SK-N-SH treated with all-trans-retinoic acid at 6 μM for 48 hours (cell line): ENCODE measurements at regions not wholly inside any gene's neighbourhood (a gene's known extent, or its start where the extent isn't known, plus 50 kb on each side); places are given as distances from the start of the nearest gene placed in this dataset.

Source experiments
- ATAC-seq: fragments of 200-7000 bp; cut with Tn5 transposase; 3 replicates; pipeline ENCODE4 v1.9.1; 2020; ENCODE audit warnings: mild to moderate bottlenecking, moderate library complexity
- ARNTL ChIP-seq: fragments of 450-650 bp; formaldehyde crosslinking; IDR thresholded peaks from 2 replicates; pipeline ENCODE4 v1.5.0; 2020; ENCODE audit warnings: low read depth, mild to moderate bottlenecking, moderate library complexity, borderline replicate concordance
- BACH2 ChIP-seq: fragments of 250-450 bp; sonication (Bioruptor Pico); IDR thresholded peaks from 2 replicates; pipeline ENCODE4 v1.9.0; 2021; ENCODE audit warnings: mild to moderate bottlenecking, borderline replicate concordance
- CSDC2 ChIP-seq: fragments of 250-450 bp; sonication (Bioruptor Pico); IDR thresholded peaks from 2 replicates; pipeline ENCODE4 v1.5.0; 2020; ENCODE audit warnings: mild to moderate bottlenecking, moderate library complexity
- ISL1 ChIP-seq: fragments of 250-450 bp; sonication (Bioruptor Pico); IDR thresholded peaks from 2 replicates; pipeline ENCODE4 v2.1.2; 2022; ENCODE audit warnings: mild to moderate bottlenecking, moderate library complexity
- OSR1 ChIP-seq: fragments of 250-450 bp; sonication (Bioruptor Pico); IDR thresholded peaks from 2 replicates; pipeline ENCODE4 v1.8.0; 2022; ENCODE audit warnings: moderate library complexity, mild to moderate bottlenecking, inconsistent platforms
- RARB ChIP-seq: fragments of 250-450 bp; sonication (Bioruptor Pico); IDR thresholded peaks from 2 replicates; pipeline ENCODE4 v1.8.0; 2021; ENCODE audit warnings: mild to moderate bottlenecking, moderate library complexity
- SNAI2 ChIP-seq: fragments of 250-450 bp; sonication (Bioruptor Pico); IDR thresholded peaks from 2 replicates; pipeline ENCODE4 v1.5.0; 2020; ENCODE audit warnings: mild to moderate bottlenecking, moderate library complexity
- TOX ChIP-seq: fragments of 250-450 bp; sonication (Bioruptor Pico); IDR thresholded peaks from 2 replicates; pipeline ENCODE4 v1.8.0; 2021; ENCODE audit warnings: mild to moderate bottlenecking, moderate library complexity, borderline replicate concordance
- ZC3H10 ChIP-seq: fragments of 250-450 bp; sonication (Bioruptor Pico); IDR thresholded peaks from 2 replicates; pipeline ENCODE4 v1.5.1; 2021; ENCODE audit warnings: mild to moderate bottlenecking, moderate library complexity
- ZFP3 ChIP-seq: fragments of 250-450 bp; sonication (Bioruptor Pico); IDR thresholded peaks from 2 replicates; pipeline ENCODE4 v1.5.0; 2020; ENCODE audit warnings: mild to moderate bottlenecking, moderate library complexity
- ZNF565 ChIP-seq: fragments of 450-650 bp; formaldehyde crosslinking; conservative IDR thresholded peaks from 2 replicates; pipeline ENCODE4 v1.5.0; 2020; ENCODE audit warnings: low read depth, mild to moderate bottlenecking, moderate library complexity
- ZNF70 ChIP-seq: fragments of 450-650 bp; formaldehyde crosslinking; IDR thresholded peaks from 2 replicates; pipeline ENCODE4 v1.5.0; 2020; ENCODE audit warnings: mild to moderate bottlenecking, moderate library complexity
- ZNF8 ChIP-seq: fragments of 450-650 bp; formaldehyde crosslinking; IDR thresholded peaks from 2 replicates; pipeline ENCODE4 v1.5.0; 2020; ENCODE audit warnings: mild to moderate bottlenecking, moderate library complexity
- TF ChIP-seq, protein P1 (sequence below): fragments of 250-450 bp; sonication (Bioruptor Pico); IDR thresholded peaks from 2 replicates; pipeline ENCODE4 v1.8.0; 2020; ENCODE audit warnings: mild to moderate bottlenecking, moderate library complexity, borderline replicate concordance
- TF ChIP-seq, protein P2 (sequence below): fragments of 250-450 bp; sonication (Bioruptor Pico); IDR thresholded peaks from 2 replicates; pipeline ENCODE4 v1.5.1; 2020; ENCODE audit warnings: low read depth, mild to moderate bottlenecking, moderate library complexity
- TF ChIP-seq, protein P3 (sequence below): fragments of 250-450 bp; sonication (Bioruptor Pico); IDR thresholded peaks from 2 replicates; pipeline ENCODE4 v1.5.0; 2020; ENCODE audit warnings: mild to moderate bottlenecking, moderate library complexity
- TF ChIP-seq, protein P4 (sequence below): fragments of 250-450 bp; sonication (Bioruptor Pico); IDR thresholded peaks from 2 replicates; pipeline ENCODE4 v1.8.0; 2021; ENCODE audit warnings: low read depth, mild to moderate bottlenecking, moderate library complexity, borderline replicate concordance

DNA sequence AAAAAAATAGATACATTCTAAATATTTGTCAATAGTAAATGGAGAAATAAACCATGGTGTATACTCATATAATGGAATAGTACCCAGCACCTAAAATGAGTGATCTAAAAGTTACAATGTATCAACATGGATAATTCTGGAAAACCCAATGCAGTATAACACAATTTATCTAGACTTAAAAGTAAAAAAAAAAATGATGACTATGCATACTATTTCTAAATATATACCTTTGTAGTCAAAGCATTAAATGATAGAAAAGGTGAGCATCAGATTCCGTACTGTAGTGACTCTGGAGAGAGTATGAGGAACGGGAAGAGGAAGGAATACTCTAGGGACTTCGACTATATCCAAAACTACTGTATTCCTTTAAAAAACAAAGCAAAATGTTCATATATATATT is 115.2 kb upstream of the CDCA7L start:
- TF ChIP-seq RARB (CRISPR knock-in tag) (no peak), ZNF565 (CRISPR knock-in tag) (no peak), ZC3H10 (no peak), SNAI2 (no peak)
- TF ChIP-seq, protein P1, sequence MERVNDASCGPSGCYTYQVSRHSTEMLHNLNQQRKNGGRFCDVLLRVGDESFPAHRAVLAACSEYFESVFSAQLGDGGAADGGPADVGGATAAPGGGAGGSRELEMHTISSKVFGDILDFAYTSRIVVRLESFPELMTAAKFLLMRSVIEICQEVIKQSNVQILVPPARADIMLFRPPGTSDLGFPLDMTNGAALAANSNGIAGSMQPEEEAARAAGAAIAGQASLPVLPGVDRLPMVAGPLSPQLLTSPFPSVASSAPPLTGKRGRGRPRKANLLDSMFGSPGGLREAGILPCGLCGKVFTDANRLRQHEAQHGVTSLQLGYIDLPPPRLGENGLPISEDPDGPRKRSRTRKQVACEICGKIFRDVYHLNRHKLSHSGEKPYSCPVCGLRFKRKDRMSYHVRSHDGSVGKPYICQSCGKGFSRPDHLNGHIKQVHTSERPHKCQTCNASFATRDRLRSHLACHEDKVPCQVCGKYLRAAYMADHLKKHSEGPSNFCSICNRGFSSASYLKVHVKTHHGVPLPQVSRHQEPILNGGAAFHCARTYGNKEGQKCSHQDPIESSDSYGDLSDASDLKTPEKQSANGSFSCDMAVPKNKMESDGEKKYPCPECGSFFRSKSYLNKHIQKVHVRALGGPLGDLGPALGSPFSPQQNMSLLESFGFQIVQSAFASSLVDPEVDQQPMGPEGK (CRISPR knock-in tag) = no peak
- TF ChIP-seq, protein P2, sequence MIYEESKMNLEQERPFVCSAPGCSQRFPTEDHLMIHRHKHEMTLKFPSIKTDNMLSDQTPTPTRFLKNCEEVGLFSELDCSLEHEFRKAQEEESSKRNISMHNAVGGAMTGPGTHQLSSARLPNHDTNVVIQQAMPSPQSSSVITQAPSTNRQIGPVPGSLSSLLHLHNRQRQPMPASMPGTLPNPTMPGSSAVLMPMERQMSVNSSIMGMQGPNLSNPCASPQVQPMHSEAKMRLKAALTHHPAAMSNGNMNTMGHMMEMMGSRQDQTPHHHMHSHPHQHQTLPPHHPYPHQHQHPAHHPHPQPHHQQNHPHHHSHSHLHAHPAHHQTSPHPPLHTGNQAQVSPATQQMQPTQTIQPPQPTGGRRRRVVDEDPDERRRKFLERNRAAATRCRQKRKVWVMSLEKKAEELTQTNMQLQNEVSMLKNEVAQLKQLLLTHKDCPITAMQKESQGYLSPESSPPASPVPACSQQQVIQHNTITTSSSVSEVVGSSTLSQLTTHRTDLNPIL (CRISPR knock-in tag) = no peak
- TF ChIP-seq, all 23 proteins: peak for 0
- no peak for ATAC-seq

DNA sequence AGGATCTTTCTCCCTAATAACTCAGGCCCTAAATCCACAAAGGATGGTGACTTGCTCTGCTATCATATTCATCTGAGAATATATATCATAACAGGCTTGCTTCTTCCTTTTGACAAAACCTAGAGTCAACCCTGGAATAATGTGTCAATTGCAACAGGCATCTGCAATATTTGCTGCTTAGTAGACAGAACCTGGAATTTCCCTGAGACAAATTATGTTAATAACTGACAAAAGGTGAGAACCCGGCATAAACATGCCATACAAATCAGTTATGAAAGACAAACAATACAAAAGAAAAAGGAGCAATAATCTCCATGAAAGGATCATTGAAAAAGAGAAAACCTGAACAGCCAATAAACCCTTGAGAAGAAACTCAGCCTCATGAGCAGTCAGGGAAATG is 114.5 kb upstream of the CDCA7L start:
- TF ChIP-seq, protein P3, sequence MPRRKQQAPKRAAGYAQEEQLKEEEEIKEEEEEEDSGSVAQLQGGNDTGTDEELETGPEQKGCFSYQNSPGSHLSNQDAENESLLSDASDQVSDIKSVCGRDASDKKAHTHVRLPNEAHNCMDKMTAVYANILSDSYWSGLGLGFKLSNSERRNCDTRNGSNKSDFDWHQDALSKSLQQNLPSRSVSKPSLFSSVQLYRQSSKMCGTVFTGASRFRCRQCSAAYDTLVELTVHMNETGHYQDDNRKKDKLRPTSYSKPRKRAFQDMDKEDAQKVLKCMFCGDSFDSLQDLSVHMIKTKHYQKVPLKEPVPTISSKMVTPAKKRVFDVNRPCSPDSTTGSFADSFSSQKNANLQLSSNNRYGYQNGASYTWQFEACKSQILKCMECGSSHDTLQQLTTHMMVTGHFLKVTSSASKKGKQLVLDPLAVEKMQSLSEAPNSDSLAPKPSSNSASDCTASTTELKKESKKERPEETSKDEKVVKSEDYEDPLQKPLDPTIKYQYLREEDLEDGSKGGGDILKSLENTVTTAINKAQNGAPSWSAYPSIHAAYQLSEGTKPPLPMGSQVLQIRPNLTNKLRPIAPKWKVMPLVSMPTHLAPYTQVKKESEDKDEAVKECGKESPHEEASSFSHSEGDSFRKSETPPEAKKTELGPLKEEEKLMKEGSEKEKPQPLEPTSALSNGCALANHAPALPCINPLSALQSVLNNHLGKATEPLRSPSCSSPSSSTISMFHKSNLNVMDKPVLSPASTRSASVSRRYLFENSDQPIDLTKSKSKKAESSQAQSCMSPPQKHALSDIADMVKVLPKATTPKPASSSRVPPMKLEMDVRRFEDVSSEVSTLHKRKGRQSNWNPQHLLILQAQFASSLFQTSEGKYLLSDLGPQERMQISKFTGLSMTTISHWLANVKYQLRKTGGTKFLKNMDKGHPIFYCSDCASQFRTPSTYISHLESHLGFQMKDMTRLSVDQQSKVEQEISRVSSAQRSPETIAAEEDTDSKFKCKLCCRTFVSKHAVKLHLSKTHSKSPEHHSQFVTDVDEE = no peak
- TF ChIP-seq OSR1 (CRISPR knock-in tag) (no peak), ARNTL (no peak), TOX (CRISPR knock-in tag) (no peak), ISL1 (CRISPR knock-in tag) (no peak), SNAI2 (no peak), ZNF8 (CRISPR knock-in tag) (no peak), CSDC2 (CRISPR knock-in tag) (no peak), BACH2 (CRISPR knock-in tag) (no peak)

DNA sequence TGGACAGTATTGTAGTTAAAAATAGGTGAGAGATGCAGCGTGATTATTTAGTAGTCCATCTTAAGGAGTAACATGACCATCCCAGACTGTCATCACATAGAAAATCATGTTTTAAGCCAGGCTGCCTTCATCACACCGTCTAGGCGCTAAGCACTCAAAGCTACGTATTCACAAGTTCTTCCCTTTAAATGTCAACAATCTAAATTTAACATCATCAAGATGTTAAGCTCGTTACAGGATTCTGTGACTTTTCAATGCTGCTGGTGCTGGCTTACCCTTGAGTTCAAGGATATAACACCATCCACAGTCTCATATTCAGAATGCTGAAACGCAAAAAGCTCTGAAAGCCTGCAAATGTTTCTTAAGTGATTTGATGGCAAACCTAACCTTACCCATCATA is 109.5 kb upstream of the CDCA7L start:
- no peak for ATAC-seq
- TF ChIP-seq OSR1 (CRISPR knock-in tag) (no peak), ZFP3 (CRISPR knock-in tag) (no peak), BACH2 (CRISPR knock-in tag) (no peak), ZNF565 (CRISPR knock-in tag) (no peak), ZNF8 (CRISPR knock-in tag) (no peak), RARB (CRISPR knock-in tag) (no peak), ZNF70 (no peak), ISL1 (CRISPR knock-in tag) (no peak)
- TF ChIP-seq, protein P2 (CRISPR knock-in tag) = no peak
- TF ChIP-seq, protein P3 = no peak

More for the DNA sequence above, 114.5 kb upstream of the CDCA7L start:
- no peak for ATAC-seq

DNA sequence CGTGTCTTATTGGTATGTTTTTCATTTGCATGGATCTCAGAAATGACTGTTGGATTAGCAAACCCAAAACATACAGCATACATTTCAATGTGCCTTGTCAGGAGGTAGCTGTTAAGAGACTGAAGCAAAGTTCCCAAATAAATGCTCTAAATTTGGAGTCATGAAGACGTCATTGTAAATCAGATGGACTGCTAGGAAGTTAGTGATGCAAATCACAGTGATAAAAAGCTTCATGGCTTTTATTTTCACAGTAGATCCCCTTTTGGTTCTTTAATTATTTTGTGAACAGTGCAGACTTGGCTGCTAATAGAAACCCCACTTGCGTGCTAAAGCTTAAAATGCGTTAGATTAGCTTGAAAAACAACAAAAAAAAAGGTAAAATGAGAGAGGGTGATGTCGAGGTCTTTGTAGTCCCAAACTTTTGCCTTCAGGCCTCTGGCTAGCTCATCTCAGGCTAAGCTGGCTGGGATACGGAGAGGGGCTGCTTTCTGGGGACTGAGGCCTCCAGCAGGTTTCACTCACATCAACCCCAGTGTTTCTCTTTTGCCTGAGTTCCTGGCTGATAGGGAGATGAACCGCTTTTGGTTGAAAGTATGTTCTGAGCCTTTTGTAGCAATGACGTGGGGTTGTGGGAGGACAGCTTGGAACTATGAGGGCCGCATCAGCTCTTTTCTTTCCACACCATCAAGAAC is 107.1 kb upstream of the CDCA7L start:
- ATAC-seq = no peak
- TF ChIP-seq CSDC2 (CRISPR knock-in tag) (no peak), ZNF70 (no peak), ZFP3 (CRISPR knock-in tag) (no peak), ZNF565 (CRISPR knock-in tag) (no peak), ZNF8 (CRISPR knock-in tag) (no peak)
- TF ChIP-seq, protein P4, sequence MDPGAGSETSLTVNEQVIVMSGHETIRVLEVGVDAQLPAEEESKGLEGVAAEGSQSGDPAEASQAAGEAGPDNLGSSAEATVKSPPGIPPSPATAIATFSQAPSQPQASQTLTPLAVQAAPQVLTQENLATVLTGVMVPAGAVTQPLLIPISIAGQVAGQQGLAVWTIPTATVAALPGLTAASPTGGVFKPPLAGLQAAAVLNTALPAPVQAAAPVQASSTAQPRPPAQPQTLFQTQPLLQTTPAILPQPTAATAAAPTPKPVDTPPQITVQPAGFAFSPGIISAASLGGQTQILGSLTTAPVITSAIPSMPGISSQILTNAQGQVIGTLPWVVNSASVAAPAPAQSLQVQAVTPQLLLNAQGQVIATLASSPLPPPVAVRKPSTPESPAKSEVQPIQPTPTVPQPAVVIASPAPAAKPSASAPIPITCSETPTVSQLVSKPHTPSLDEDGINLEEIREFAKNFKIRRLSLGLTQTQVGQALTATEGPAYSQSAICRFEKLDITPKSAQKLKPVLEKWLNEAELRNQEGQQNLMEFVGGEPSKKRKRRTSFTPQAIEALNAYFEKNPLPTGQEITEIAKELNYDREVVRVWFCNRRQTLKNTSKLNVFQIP (CRISPR knock-in tag) = no peak
- TF ChIP-seq, protein P2 (CRISPR knock-in tag) = no peak
- TF ChIP-seq, protein P1 (CRISPR knock-in tag) = no peak
